ENCODE measurements at regions not wholly inside any gene's neighbourhood (a gene's known extent, or its start where the extent isn't known, plus 50 kb on each side); places are given as distances from the start of the nearest gene placed in this dataset.

GRCh38 chr1:29643838-29644440 is 407.6 kb downstream of the PTPRU start:
- Histone ChIP-seq H3K9ac (ENCODE audit: low read depth, low read length, poor library complexity, severe bottlenecking) (no peak overlapping the region), H2AFZ (ENCODE audit: low read length) (no peak overlapping the region), H3K4me2 (ENCODE audit: low read depth, low read length, poor library complexity, severe bottlenecking) (no peak overlapping the region), H3K4me1 (ENCODE audit: insufficient read depth, low read length, poor library complexity, severe bottlenecking) (no peaks in the 10 kb centered on the region), H3K79me2 (ENCODE audit: insufficient read depth, low read length) (no peaks in the 10 kb centered on the region), H3F3A (ENCODE audit: low read depth) (no peaks in the 10 kb centered on the region), H3K36me3 (ENCODE audit: insufficient read depth, low read length) (no peaks in the 10 kb centered on the region), H3K9me3 (ENCODE audit: insufficient read depth, low read depth, low read length) (no peaks in the 10 kb centered on the region), H3K27me3 (ENCODE audit: insufficient read depth, low read length, poor library complexity, severe bottlenecking) (no peaks in the 10 kb centered on the region), H3K9me2 (replicated peaks; ENCODE audit: low read depth, low read length) (no peaks in the 10 kb centered on the region), H4K20me1 (ENCODE audit: insufficient read depth, low read length, poor library complexity, severe bottlenecking) (no peaks in the 10 kb centered on the region), H3K4me3 (ENCODE audit: low read length, poor library complexity, severe bottlenecking) (no peak overlapping the region)
- TF ChIP-seq EZH2phosphoT487 (IDR thresholded peaks at IDR 0.05; ENCODE audit: borderline replicate concordance): no peak
- TF ChIP-seq CTCF (conservative IDR thresholded peaks at IDR 0.05; ENCODE audit: low read length): no peak

DNA sequence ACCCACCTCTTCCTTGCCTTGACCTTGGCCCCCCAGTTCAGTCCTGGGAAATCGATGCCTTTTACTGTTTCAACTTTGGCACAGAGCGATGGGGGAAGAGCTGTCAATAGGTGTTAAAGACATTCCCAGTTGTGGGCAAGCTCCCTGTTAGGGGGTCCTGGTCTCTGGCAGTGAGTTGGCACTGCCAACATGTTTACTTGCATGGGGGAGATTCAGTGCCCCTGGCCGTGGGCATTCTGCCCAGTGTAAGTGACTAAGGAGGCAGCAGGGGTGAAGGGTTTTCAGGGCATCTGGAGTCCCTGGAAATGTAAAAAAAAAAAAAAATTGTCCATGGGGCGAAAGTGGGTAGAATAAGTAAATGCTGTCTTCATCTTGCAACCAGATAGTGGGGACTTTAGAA is 407.0 kb downstream of the PTPRU start:
- Histone ChIP-seq H3K9me2 (replicated peaks; ENCODE audit: low read depth, low read length) (no peaks in the 10 kb centered on the region), H3F3A (ENCODE audit: low read depth) (no peaks in the 10 kb centered on the region), H2AFZ (ENCODE audit: low read length) (no peak overlapping the region), H3K79me2 (ENCODE audit: insufficient read depth, low read length) (no peaks in the 10 kb centered on the region), H3K9me3 (ENCODE audit: insufficient read depth, low read depth, low read length) (no peaks in the 10 kb centered on the region), H3K27me3 (ENCODE audit: insufficient read depth, low read length, poor library complexity, severe bottlenecking) (no peaks in the 10 kb centered on the region), H3K9ac (ENCODE audit: low read depth, low read length, poor library complexity, severe bottlenecking) (no peak overlapping the region), H4K20me1 (ENCODE audit: insufficient read depth, low read length, poor library complexity, severe bottlenecking) (no peaks in the 10 kb centered on the region), H3K4me2 (ENCODE audit: low read depth, low read length, poor library complexity, severe bottlenecking) (no peak overlapping the region), H3K4me1 (ENCODE audit: insufficient read depth, low read length, poor library complexity, severe bottlenecking) (no peaks in the 10 kb centered on the region), H3K4me3 (ENCODE audit: low read length, poor library complexity, severe bottlenecking) (no peak overlapping the region), H3K36me3 (ENCODE audit: insufficient read depth, low read length) (no peaks in the 10 kb centered on the region)
- no peak for TF ChIP-seq EZH2phosphoT487 (IDR thresholded peaks at IDR 0.05; ENCODE audit: borderline replicate concordance)
- no peak for TF ChIP-seq CTCF (conservative IDR thresholded peaks at IDR 0.05; ENCODE audit: low read length)

GRCh38 chr1:29642519-29642918 is 406.2 kb downstream of the PTPRU start:
- H3K9me3 ChIP-seq (ENCODE audit: insufficient read depth, low read depth, low read length): no peaks in the 10 kb centered on the region
- no peaks in the 10 kb centered on the region for H3F3A ChIP-seq (ENCODE audit: low read depth)
- H3K9me2 ChIP-seq (replicated peaks; ENCODE audit: low read depth, low read length): no peaks in the 10 kb centered on the region
- no peak overlapping the region for H3K4me3 ChIP-seq (ENCODE audit: low read length, poor library complexity, severe bottlenecking)
- H3K79me2 ChIP-seq (ENCODE audit: insufficient read depth, low read length): no peaks in the 10 kb centered on the region
- H3K36me3 ChIP-seq (ENCODE audit: insufficient read depth, low read length): no peaks in the 10 kb centered on the region
- no peak overlapping the region for H3K9ac ChIP-seq (ENCODE audit: low read depth, low read length, poor library complexity, severe bottlenecking)
- no peaks in the 10 kb centered on the region for H4K20me1 ChIP-seq (ENCODE audit: insufficient read depth, low read length, poor library complexity, severe bottlenecking)
- H3K4me1 ChIP-seq (ENCODE audit: insufficient read depth, low read length, poor library complexity, severe bottlenecking): no peaks in the 10 kb centered on the region
- TF ChIP-seq CTCF (conservative IDR thresholded peaks at IDR 0.05; ENCODE audit: low read length) (no peak), EZH2phosphoT487 (IDR thresholded peaks at IDR 0.05; ENCODE audit: borderline replicate concordance) (no peak)
- H3K4me2 ChIP-seq (ENCODE audit: low read depth, low read length, poor library complexity, severe bottlenecking): no peak overlapping the region
- H3K27me3 ChIP-seq (ENCODE audit: insufficient read depth, low read length, poor library complexity, severe bottlenecking): no peaks in the 10 kb centered on the region
- H2AFZ ChIP-seq (ENCODE audit: low read length): no peak overlapping the region
